ENCODE measurements at regions not wholly inside any gene's neighbourhood (a gene's known extent, or its start where the extent isn't known, plus 50 kb on each side); places are given as distances from the start of the nearest gene placed in this dataset.

- no peak for TF ChIP-seq CTCF (IDR thresholded peaks at IDR 0.05; ENCODE audit: low read depth, low read length)
- TF ChIP-seq MAX (IDR thresholded peaks at IDR 0.05; ENCODE audit: low read depth, low read length): no peak
- TF ChIP-seq POLR2A (IDR thresholded peaks at IDR 0.05; ENCODE audit: extremely low read depth, insufficient read length): no peak
Observed at GRCh38 chr6:167469672-167470071, 144.8 kb downstream of the TTLL2 start.

All from NB4 (cell line).